Gastrocnemius medialis (tissue), 4 donors: ENCODE measurements at regions not wholly inside any gene's neighbourhood (a gene's known extent, or its start where the extent isn't known, plus 50 kb on each side); places are given as distances from the start of the nearest gene placed in this dataset.

Source experiments
- ATAC-seq, 2 donors: fragments of 150-250 bp; one replicate each; pipeline ENCODE4 v1.9.1; 2016
- DNase-seq, 2 donors: peaks; one replicate each; pipeline ENCODE4 v3.0.0-alpha.2; 2019
- H3K27ac ChIP-seq, 4 donors: fragments of 200-600 bp; sonication (generic); 1 replicate in 1 of 4; 2 replicates in 3 of 4; pipeline ENCODE4 v1.5.1; 2016 to 2018; ENCODE audit warnings: mild to moderate bottlenecking in 2 of 4, moderate library complexity in 1 of 4
- H3K27me3 ChIP-seq, 3 donors: fragments of 200-600 bp; sonication (generic) in 2 of 3; 1 replicate in 1 of 3; 2 replicates in 2 of 3; pipeline versions ENCODE4 v1.5.1 to v1.6.0; 2016 to 2019; ENCODE audit warnings: mild to moderate bottlenecking in 1 of 3, moderate library complexity in 1 of 3
- H3K36me3 ChIP-seq, 2 donors: fragments of 200-600 bp; sonication (generic) in 1 of 2; one replicate each; pipeline ENCODE4 v1.5.1; 2017 to 2018
- H3K4me1 ChIP-seq, 2 donors: fragments of 200-600 bp; sonication (generic) in 1 of 2; one replicate each; pipeline ENCODE4 v1.5.1; 2016 to 2017; ENCODE audit warnings: mild to moderate bottlenecking in 2 of 2
- H3K4me3 ChIP-seq, 4 donors: fragments of 200-600 bp; sonication (generic) in 3 of 4; 1 replicate in 1 of 4; 2 replicates in 3 of 4; pipeline ENCODE4 v1.5.1; 2016 to 2019; ENCODE audit warnings: mild to moderate bottlenecking in 2 of 4
- H3K9me3 ChIP-seq, 3 donors: fragments of 200-600 bp; sonication (generic) in 2 of 3; 1 replicate in 1 of 3; 2 replicates in 2 of 3; pipeline ENCODE4 v1.5.1; 2016 to 2019
- POLR2A ChIP-seq, 2 donors: fragments of 450-650 bp; IDR thresholded peaks; one replicate each; pipeline ENCODE4 v1.6.1; 2017; ENCODE audit warnings: antibody characterized with exemption in 2 of 2, mild to moderate bottlenecking in 2 of 2, moderate library complexity in 2 of 2
- in situ Hi-C, 4 donors: fragments of 200-750 bp; cut with MboI; loops; one replicate each; pipeline versions ENCODE4 v1.15.0 to v1.8.0; 2017; ENCODE audit warnings: low sequenced_read_pairs in 4 of 4
- intact Hi-C: fragments of 100-400 bp; cut with DNase I; formaldehyde crosslinking; loops from one replicate; pipeline ENCODE4 v1.15.1; 2023; ENCODE audit warnings: low total_unique reads
- TF ChIP-seq, protein P1 (sequence below), 5 experiments: fragments of 450-650 bp in 3 of 5; fragments of 200-600 bp in 2 of 5; sonication (generic) in 2 of 5; IDR thresholded peaks in 4 of 5; conservative IDR thresholded peaks in 1 of 5; 1 replicate in 4 of 5; 2 replicates in 1 of 5; pipeline ENCODE4 v1.5.1; 2016 to 2019; ENCODE audit warnings: antibody characterized with exemption in 5 of 5, mild to moderate bottlenecking in 3 of 5, moderate library complexity in 3 of 5

DNA sequence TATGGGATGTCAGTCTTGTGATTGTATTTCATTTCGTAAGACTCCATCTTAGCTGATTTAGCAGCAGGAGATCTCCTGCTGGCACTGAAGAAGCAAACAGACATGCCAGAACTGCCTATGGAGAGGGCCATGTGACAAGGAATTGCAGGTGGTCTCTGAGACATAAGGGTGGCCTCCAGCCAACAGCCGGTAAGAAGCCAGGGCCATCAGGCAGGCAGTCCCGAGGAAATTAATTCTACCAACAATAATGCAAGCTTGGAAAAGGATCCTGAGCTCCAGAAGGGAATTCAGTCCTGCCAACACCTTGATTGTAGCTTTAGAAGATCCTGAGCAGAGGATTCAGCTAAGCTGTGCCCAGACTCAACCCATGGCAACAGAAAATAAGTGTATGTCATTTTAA is 87.1 kb upstream of the DNAJC10 start:
- ATAC-seq = no peak
- no peak for TF ChIP-seq POLR2A (IDR thresholded peaks at IDR 0.05)
- TF ChIP-seq, protein P1, sequence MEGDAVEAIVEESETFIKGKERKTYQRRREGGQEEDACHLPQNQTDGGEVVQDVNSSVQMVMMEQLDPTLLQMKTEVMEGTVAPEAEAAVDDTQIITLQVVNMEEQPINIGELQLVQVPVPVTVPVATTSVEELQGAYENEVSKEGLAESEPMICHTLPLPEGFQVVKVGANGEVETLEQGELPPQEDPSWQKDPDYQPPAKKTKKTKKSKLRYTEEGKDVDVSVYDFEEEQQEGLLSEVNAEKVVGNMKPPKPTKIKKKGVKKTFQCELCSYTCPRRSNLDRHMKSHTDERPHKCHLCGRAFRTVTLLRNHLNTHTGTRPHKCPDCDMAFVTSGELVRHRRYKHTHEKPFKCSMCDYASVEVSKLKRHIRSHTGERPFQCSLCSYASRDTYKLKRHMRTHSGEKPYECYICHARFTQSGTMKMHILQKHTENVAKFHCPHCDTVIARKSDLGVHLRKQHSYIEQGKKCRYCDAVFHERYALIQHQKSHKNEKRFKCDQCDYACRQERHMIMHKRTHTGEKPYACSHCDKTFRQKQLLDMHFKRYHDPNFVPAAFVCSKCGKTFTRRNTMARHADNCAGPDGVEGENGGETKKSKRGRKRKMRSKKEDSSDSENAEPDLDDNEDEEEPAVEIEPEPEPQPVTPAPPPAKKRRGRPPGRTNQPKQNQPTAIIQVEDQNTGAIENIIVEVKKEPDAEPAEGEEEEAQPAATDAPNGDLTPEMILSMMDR (IDR thresholded peaks at IDR 0.05 in 4 of 5, conservative IDR thresholded peaks at IDR 0.05 in 1 of 5) = no peak
- H3K36me3 ChIP-seq = no peaks in the 10 kb centered on the region
- no peaks in the 10 kb centered on the region for H3K27me3 ChIP-seq
- no peak overlapping the region for H3K4me3 ChIP-seq
- H3K27ac ChIP-seq = no peak overlapping the region
- H3K9me3 ChIP-seq = no peaks in the 10 kb centered on the region
- intact Hi-C loops = no loop called here
- no peaks in the 10 kb centered on the region for H3K4me1 ChIP-seq
- in situ Hi-C loops = no loop called here
- DNase-seq = no peak

DNA sequence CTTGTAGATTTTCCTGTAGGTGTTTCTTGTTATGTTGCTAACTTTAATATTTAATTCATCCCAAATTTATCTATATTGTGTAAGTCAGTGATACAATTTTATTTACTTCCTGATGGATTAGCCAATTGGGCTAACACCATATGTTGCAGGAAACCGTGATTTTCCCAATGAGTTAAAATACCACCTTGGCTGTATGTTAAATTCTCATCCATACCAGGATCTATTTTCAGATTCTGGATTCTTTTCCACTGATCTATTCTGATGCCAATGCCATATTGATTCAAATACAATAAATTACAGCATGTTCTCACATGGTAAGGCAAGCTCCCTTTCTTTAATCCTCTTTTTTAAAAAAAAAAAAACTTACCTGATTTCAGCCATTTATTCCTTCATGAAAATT is 85.8 kb upstream of the DNAJC10 start:
- Histone ChIP-seq H3K4me1 (no peaks in the 10 kb centered on the region), H3K27me3 (no peaks in the 10 kb centered on the region), H3K36me3 (no peaks in the 10 kb centered on the region), H3K27ac (no peak overlapping the region), H3K9me3 (no peaks in the 10 kb centered on the region), H3K4me3 (no peak overlapping the region)
- ATAC-seq (no peak), DNase-seq (no peak)
- intact Hi-C loops = no loop called here
- TF ChIP-seq POLR2A (IDR thresholded peaks at IDR 0.05) = no peak
- TF ChIP-seq, protein P1 (IDR thresholded peaks at IDR 0.05 in 4 of 5, conservative IDR thresholded peaks at IDR 0.05 in 1 of 5) = no peak
- in situ Hi-C loops = loop anchor here in 1 of 4 donors (10.0 kb wide), 1 partner anchor 445 kb away; no protein-coding TSS in a partner anchor

DNA sequence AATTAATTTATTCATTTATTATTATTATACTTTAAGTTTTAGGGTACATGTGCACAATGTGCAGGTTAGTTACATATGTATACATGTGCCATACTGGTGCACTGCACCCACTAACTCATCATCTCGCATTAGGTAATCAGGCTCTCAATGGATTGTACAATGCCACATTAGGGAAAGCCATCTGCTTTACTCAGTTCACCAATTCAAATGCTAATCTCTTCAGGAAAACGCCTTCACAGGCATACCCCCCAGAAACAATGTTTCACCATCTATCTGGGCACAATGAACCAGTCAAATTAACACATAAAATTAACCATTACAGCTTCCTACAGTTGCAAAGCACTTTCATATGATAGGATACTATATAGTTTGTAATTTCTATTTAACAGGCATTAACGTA is 84.8 kb upstream of the DNAJC10 start:
- Histone ChIP-seq H3K4me3 (no peak overlapping the region), H3K4me1 (no peaks in the 10 kb centered on the region), H3K27me3 (no peaks in the 10 kb centered on the region), H3K36me3 (no peaks in the 10 kb centered on the region), H3K9me3 (no peaks in the 10 kb centered on the region), H3K27ac (no peak overlapping the region)
- TF ChIP-seq, protein P1 (IDR thresholded peaks at IDR 0.05 in 4 of 5, conservative IDR thresholded peaks at IDR 0.05 in 1 of 5) = no peak
- TF ChIP-seq POLR2A (IDR thresholded peaks at IDR 0.05) = no peak
- ATAC-seq = no peak
- no peak for DNase-seq
- intact Hi-C loops (no loop called here), in situ Hi-C loops (loop anchor here in 1 of 4 donors (10.0 kb wide), 1 partner anchor 446 kb away; no protein-coding TSS in a partner anchor)

DNA sequence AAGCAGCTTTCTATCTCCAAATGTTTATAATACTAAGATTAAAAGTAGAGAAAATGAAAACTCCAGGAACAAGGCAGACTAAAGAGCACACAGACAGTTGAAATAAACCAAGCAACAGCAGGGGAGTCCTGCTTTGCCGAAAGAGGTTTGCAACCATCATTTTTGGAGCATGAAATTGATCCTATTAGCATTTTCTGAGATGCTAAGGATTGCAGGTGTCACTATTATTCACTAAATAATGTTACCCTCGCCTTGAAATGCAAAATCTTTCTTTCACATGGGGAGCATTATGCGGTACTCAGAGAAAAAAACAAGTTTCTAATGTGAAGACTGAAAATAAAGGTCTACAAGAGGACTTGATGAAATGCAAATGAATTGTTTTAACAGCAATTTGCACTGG is 81.7 kb upstream of the DNAJC10 start:
- Histone ChIP-seq H3K27ac (no peak overlapping the region), H3K36me3 (no peaks in the 10 kb centered on the region), H3K4me1 (no peaks in the 10 kb centered on the region), H3K9me3 (no peaks in the 10 kb centered on the region), H3K27me3 (no peaks in the 10 kb centered on the region), H3K4me3 (no peak overlapping the region)
- intact Hi-C loops (no loop called here), in situ Hi-C loops (loop anchor here in 1 of 4 donors (10.0 kb wide), 1 partner anchor 450 kb away; no protein-coding TSS in a partner anchor)
- TF ChIP-seq, protein P1 (IDR thresholded peaks at IDR 0.05 in 4 of 5, conservative IDR thresholded peaks at IDR 0.05 in 1 of 5) = no peak
- no peak for TF ChIP-seq POLR2A (IDR thresholded peaks at IDR 0.05)
- DNase-seq (no peak), ATAC-seq (no peak)

DNA sequence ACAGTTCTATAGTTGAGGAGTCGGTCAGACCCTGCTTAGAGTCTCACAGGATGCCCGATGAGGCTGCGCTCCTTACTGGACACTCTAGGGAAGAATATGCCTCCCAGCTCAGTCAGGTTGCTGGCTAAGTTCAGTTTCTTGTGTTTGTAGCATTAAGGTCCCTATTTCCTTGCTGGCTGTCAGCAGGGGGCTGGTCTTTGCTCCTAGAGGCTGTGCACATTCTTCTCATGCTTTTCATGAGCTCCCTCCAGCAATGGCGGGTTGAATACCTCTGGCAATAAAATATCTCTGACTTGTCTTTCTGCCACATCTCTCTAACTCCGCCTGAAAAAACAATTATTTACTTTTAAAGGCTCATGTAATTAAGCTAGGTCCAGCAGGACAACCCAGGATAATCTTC is 79.4 kb upstream of the DNAJC10 start:
- no peak overlapping the region for H3K4me3 ChIP-seq
- H3K27ac ChIP-seq = no peak overlapping the region
- in situ Hi-C loops = loop anchor here in 1 of 4 donors (10.0 kb wide), 1 partner anchor 452 kb away; no protein-coding TSS in a partner anchor

More for the DNA sequence above, 79.4 kb upstream of the DNAJC10 start:
- Histone ChIP-seq H3K4me1 (no peaks in the 10 kb centered on the region), H3K27me3 (no peaks in the 10 kb centered on the region), H3K36me3 (no peaks in the 10 kb centered on the region), H3K9me3 (no peaks in the 10 kb centered on the region)
- TF ChIP-seq, protein P1 (IDR thresholded peaks at IDR 0.05 in 4 of 5, conservative IDR thresholded peaks at IDR 0.05 in 1 of 5) = no peak
- TF ChIP-seq POLR2A (IDR thresholded peaks at IDR 0.05) = no peak
- intact Hi-C loops = no loop called here
- ATAC-seq = no peak
- DNase-seq = no peak
